GM12878 (cell line): ENCODE measurements at regions not wholly inside any gene's neighbourhood (a gene's known extent, or its start where the extent isn't known, plus 50 kb on each side); places are given as distances from the start of the nearest gene placed in this dataset.

Source experiments
- CTCF ChIP-seq, 3 experiments: IDR thresholded peaks in 2 of 3; conservative IDR thresholded peaks in 1 of 3; 2 replicates each; pipeline ENCODE4 v1.5.1; 2011; ENCODE audit warnings: low read depth in 3 of 3, low read length in 3 of 3, mild to moderate bottlenecking in 3 of 3, control low read depth in 2 of 3, moderate library complexity in 2 of 3, inconsistent platforms in 1 of 3, mixed read lengths in 1 of 3; ENCODE audit not compliant: control insufficient read depth in 2 of 3, insufficient read depth in 1 of 3; ENCODE audit errors: extremely low read depth in 1 of 3
- EP300 ChIP-seq, 2 experiments: fragments of 150-350 bp in 1 of 2; IDR thresholded peaks; 2 replicates each; pipeline ENCODE4 v1.6.1; 2011 to 2012; ENCODE audit warnings: low read depth in 2 of 2, low read length in 2 of 2, borderline replicate concordance in 1 of 2, improper control_type of control experiment in 1 of 2, inconsistent platforms in 1 of 2; ENCODE audit not compliant: control insufficient read depth in 1 of 2
- ESRRA ChIP-seq: IDR thresholded peaks from 2 replicates; pipeline ENCODE4 v1.6.1; 2012; ENCODE audit warnings: mild to moderate bottlenecking, low read length, improper control_type of control experiment
- HDAC6 ChIP-seq: fragments of 200-600 bp; sonication (generic); IDR thresholded peaks from one replicate; pipeline ENCODE4 v1.8.0; 2017; ENCODE audit warnings: antibody characterized with exemption; ENCODE audit not compliant: unreplicated experiment
- KDM1A ChIP-seq: fragments of 200-600 bp; sonication (generic); IDR thresholded peaks from 2 replicates; pipeline ENCODE4 v1.6.1; 2016; ENCODE audit warnings: borderline replicate concordance
- POLR2A ChIP-seq: IDR thresholded peaks from 2 replicates; pipeline ENCODE4 v1.6.1; 2011; ENCODE audit warnings: low read depth, mild to moderate bottlenecking, low read length
- POLR2AphosphoS5 ChIP-seq: IDR thresholded peaks from 2 replicates; pipeline ENCODE4 v1.6.1; 2011; ENCODE audit warnings: mild to moderate bottlenecking, low read length, inconsistent platforms
- SP1 ChIP-seq: IDR thresholded peaks from one replicate; pipeline ENCODE4 v1.6.1; 2011; ENCODE audit warnings: low read depth, low read length
- YY1 ChIP-seq: IDR thresholded peaks from 2 replicates; pipeline ENCODE4 v1.6.1; 2011; ENCODE audit warnings: low read depth, mild to moderate bottlenecking, low read length

DNA sequence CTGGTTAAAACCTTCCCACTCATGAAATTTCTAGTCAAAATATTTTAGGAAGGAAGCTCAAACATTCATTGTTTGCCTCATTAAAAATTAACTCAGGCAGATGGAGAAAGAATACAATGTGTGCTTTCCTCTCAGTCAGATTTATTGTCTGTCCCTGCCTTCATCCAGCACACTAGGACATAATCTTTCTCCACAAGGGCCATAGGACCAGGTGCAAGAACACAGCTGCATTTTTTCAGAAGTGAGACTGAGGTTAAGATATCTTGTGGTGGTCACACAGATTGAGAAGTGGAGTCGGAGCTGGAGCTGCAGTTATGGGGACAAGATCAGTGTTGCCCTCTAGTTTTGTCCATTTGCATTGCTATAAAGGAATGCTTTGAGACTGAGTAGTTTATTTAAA lies 666.3 kb downstream of the CCSER2 start:
- TF ChIP-seq HDAC6 (no peak), EP300 (IDR thresholded peaks at IDR 0.05; ENCODE audit: borderline replicate concordance in 1 of 2, control insufficient read depth in 1 of 2, low read depth in 2 of 2, low read length in 2 of 2) (no peak), POLR2AphosphoS5 (no peak), SP1 (no peak), ESRRA (no peak), KDM1A (no peak), POLR2A (no peak), CTCF (IDR thresholded peaks at IDR 0.05 in 2 of 3, conservative IDR thresholded peaks at IDR 0.05 in 1 of 3; ENCODE audit: control insufficient read depth in 2 of 3, extremely low read depth in 1 of 3, insufficient read depth in 1 of 3, low read depth in 3 of 3, low read length in 3 of 3) (no peak), YY1 (no peak)
